ENCODE measurements at regions not wholly inside any gene's neighbourhood (a gene's known extent, or its start where the extent isn't known, plus 50 kb on each side); places are given as distances from the start of the nearest gene placed in this dataset.
"Not testable (repeated sequence)": the region's sequence is repeated elsewhere in the genome, so short reads cannot be mapped to it uniquely, and the experiment has no call there.

DNA sequence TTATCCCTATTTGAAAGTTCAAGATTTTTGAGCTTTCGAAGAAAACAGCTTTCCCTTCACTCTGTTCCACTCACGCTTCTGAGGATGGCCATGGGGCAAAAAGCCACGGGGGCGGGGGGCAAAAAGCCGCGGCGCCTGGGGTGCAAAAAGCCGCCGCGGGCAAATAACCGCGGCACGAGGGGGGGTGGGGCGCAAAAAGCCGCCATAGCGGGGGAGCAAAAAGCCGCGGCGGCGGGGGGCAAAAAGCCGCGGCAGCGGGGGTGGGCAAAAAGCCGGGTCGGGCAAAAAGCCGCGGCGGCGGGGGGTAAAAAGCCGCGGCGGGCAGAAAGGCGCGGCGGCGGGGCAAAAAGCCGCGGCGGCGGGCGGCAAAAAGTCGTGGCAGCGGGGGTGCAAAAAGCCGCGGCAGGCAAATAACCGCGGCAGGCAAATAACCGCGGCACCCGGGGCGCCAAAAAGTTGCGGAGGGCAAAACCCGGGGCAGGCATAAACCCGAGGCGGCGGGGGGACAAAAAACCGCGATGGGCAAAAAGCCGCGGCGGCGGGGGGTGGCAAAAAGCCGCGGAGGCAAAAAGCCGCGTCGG is 512.2 kb downstream of the FOXD4L5 start:
- TF ChIP-seq, protein P1, sequence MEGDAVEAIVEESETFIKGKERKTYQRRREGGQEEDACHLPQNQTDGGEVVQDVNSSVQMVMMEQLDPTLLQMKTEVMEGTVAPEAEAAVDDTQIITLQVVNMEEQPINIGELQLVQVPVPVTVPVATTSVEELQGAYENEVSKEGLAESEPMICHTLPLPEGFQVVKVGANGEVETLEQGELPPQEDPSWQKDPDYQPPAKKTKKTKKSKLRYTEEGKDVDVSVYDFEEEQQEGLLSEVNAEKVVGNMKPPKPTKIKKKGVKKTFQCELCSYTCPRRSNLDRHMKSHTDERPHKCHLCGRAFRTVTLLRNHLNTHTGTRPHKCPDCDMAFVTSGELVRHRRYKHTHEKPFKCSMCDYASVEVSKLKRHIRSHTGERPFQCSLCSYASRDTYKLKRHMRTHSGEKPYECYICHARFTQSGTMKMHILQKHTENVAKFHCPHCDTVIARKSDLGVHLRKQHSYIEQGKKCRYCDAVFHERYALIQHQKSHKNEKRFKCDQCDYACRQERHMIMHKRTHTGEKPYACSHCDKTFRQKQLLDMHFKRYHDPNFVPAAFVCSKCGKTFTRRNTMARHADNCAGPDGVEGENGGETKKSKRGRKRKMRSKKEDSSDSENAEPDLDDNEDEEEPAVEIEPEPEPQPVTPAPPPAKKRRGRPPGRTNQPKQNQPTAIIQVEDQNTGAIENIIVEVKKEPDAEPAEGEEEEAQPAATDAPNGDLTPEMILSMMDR (IDR thresholded peaks at IDR 0.05 in 2 of 3, conservative IDR thresholded peaks at IDR 0.05 in 1 of 3; ENCODE audit: borderline replicate concordance in 1 of 3, insufficient read depth in 1 of 3, low read depth in 2 of 3, low read length in 2 of 3) = not testable (repeated sequence)
- TF ChIP-seq POLR2AphosphoS5 (IDR thresholded peaks at IDR 0.05; ENCODE audit: low read depth, low read length); SP1 (IDR thresholded peaks at IDR 0.05; ENCODE audit: low read depth); RAD21 (IDR thresholded peaks at IDR 0.05; ENCODE audit: low read depth); YY1 (IDR thresholded peaks at IDR 0.05; ENCODE audit: extremely low read depth, insufficient replicate concordance, low read depth, low read length); CBX3 (IDR thresholded peaks at IDR 0.05; ENCODE audit: low read depth); EZH2phosphoT487 (IDR thresholded peaks at IDR 0.05; ENCODE audit: borderline replicate concordance); CEBPB (IDR thresholded peaks at IDR 0.05; ENCODE audit: low read depth); POLR2A (IDR thresholded peaks at IDR 0.05; ENCODE audit: borderline replicate concordance, extremely low read depth, insufficient read depth, insufficient read length): not testable (repeated sequence)
- TF ChIP-seq, protein P2, sequence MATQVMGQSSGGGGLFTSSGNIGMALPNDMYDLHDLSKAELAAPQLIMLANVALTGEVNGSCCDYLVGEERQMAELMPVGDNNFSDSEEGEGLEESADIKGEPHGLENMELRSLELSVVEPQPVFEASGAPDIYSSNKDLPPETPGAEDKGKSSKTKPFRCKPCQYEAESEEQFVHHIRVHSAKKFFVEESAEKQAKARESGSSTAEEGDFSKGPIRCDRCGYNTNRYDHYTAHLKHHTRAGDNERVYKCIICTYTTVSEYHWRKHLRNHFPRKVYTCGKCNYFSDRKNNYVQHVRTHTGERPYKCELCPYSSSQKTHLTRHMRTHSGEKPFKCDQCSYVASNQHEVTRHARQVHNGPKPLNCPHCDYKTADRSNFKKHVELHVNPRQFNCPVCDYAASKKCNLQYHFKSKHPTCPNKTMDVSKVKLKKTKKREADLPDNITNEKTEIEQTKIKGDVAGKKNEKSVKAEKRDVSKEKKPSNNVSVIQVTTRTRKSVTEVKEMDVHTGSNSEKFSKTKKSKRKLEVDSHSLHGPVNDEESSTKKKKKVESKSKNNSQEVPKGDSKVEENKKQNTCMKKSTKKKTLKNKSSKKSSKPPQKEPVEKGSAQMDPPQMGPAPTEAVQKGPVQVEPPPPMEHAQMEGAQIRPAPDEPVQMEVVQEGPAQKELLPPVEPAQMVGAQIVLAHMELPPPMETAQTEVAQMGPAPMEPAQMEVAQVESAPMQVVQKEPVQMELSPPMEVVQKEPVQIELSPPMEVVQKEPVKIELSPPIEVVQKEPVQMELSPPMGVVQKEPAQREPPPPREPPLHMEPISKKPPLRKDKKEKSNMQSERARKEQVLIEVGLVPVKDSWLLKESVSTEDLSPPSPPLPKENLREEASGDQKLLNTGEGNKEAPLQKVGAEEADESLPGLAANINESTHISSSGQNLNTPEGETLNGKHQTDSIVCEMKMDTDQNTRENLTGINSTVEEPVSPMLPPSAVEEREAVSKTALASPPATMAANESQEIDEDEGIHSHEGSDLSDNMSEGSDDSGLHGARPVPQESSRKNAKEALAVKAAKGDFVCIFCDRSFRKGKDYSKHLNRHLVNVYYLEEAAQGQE (IDR thresholded peaks at IDR 0.05; ENCODE audit: low read depth) = not testable (repeated sequence)
- TF ChIP-seq, protein P3, sequence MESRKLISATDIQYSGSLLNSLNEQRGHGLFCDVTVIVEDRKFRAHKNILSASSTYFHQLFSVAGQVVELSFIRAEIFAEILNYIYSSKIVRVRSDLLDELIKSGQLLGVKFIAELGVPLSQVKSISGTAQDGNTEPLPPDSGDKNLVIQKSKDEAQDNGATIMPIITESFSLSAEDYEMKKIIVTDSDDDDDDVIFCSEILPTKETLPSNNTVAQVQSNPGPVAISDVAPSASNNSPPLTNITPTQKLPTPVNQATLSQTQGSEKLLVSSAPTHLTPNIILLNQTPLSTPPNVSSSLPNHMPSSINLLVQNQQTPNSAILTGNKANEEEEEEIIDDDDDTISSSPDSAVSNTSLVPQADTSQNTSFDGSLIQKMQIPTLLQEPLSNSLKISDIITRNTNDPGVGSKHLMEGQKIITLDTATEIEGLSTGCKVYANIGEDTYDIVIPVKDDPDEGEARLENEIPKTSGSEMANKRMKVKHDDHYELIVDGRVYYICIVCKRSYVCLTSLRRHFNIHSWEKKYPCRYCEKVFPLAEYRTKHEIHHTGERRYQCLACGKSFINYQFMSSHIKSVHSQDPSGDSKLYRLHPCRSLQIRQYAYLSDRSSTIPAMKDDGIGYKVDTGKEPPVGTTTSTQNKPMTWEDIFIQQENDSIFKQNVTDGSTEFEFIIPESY (IDR thresholded peaks at IDR 0.05; ENCODE audit: extremely low read depth, insufficient replicate concordance, low read length) = not testable (repeated sequence)
- TF ChIP-seq, protein P4, sequence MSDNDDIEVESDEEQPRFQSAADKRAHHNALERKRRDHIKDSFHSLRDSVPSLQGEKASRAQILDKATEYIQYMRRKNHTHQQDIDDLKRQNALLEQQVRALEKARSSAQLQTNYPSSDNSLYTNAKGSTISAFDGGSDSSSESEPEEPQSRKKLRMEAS (IDR thresholded peaks at IDR 0.05) = not testable (repeated sequence)

Data from HCT116 (cell line).